ENCODE measurements at regions not wholly inside any gene's neighbourhood (a gene's known extent, or its start where the extent isn't known, plus 50 kb on each side); places are given as distances from the start of the nearest gene placed in this dataset.

DNA sequence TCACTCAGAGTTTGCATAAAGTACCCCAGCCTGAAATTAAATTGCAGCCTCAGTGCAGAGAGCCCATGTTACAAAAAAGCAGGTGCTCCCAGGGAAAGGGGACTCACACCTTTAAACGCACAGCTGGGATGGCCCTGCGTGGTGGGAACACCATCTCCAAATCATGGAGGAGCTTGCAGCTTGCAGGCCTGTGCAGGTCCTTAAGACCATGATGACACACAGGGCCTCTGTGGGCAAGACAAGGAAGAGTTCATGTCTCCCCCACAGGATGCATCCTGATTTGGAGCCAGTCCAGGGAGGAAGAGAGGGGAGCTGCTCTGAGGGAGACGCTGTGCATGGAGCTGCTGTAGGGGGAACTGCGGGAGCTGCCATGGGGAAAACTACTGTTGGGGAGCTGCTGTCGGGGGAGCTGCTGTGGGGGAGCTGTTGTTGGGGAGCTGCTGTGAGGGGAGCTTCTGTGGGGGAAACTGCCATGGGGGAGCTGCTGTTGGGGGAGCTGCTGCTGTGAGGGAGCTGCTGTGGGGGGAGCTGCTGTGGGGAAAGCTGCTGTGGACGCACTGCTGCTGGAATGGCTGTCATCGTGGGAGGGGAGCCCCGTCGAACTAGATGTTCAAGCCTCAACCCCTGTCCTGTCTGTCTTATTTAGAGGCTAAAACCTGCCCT lies 113.9 kb downstream of the MATN1 start:
- no peak for DNase-seq (ENCODE audit: low spot score in 2 of 2)
- Histone ChIP-seq H3K4me1 (no peaks in the 10 kb centered on the region), H3K27me3 (no peaks in the 10 kb centered on the region), H3K36me3 (no peaks in the 10 kb centered on the region), H3K9me3 (no peaks in the 10 kb centered on the region), H3K4me3 (no peak overlapping the region), H3K27ac (no peak overlapping the region)
- WGBS, 2 donors = 63 to 67% methylated on average over 9 of the region's 9 CpGs
- TF ChIP-seq CTCF (IDR thresholded peaks at IDR 0.05) = no peak
- no peak for TF ChIP-seq EP300 (IDR thresholded peaks at IDR 0.05)
- TF ChIP-seq POLR2A (IDR thresholded peaks at IDR 0.05) = no peak

DNA sequence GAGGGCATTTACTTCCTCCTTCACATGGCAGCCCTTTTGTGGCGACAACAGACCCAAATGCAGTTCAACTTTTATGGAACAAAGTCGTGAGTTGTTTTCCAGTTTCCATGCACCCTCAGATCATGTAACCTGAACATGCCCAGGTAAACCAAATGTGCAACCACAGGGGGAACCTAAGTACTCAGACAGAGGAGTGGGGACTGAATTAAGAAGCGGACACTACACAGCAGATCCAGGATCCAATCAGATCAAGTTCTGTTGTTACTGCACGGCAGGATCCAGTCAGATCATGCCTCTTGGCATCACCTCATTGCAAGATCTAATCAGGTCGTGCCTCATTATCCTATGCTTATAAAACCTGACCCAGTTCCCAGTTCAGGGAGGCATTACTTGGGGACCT lies 115.7 kb downstream of the MATN1 start:
- no peaks in the 10 kb centered on the region for H3K27me3 ChIP-seq
- H3K4me3 ChIP-seq = no peak overlapping the region
- H3K36me3 ChIP-seq = no peaks in the 10 kb centered on the region
- TF ChIP-seq CTCF (IDR thresholded peaks at IDR 0.05) (no peak), EP300 (IDR thresholded peaks at IDR 0.05) (no peak)
- H3K9me3 ChIP-seq = no peaks in the 10 kb centered on the region
- 63 to 82% methylated on average over 5 of the region's 5 CpGs for WGBS, 2 donors
- no peaks in the 10 kb centered on the region for H3K4me1 ChIP-seq
- H3K27ac ChIP-seq = no peak overlapping the region
- no peak for DNase-seq (ENCODE audit: low spot score in 2 of 2)

- DNase-seq (ENCODE audit: low spot score in 2 of 2) = no peak
- Histone ChIP-seq H3K4me1 (no peaks in the 10 kb centered on the region), H3K36me3 (no peaks in the 10 kb centered on the region), H3K27me3 (no peaks in the 10 kb centered on the region), H3K27ac (no peak overlapping the region), H3K4me3 (no peak overlapping the region), H3K9me3 (no peaks in the 10 kb centered on the region)
- WGBS, 2 donors = 24 to 41% methylated on average over 6 of the region's 6 CpGs
- no peak for TF ChIP-seq EP300 (IDR thresholded peaks at IDR 0.05)
- no peak for TF ChIP-seq POLR2A (IDR thresholded peaks at IDR 0.05)
- no peak for TF ChIP-seq CTCF (IDR thresholded peaks at IDR 0.05)
Observed at GRCh38 chr1:30606166-30606565, 117.2 kb downstream of the MATN1 start.

GRCh38 chr1:30605441-30605920 lies 117.9 kb downstream of the MATN1 start:
- 71% methylated on average over 8 of the region's 8 CpGs for WGBS, 2 donors
- Histone ChIP-seq H3K27ac (no peak overlapping the region), H3K36me3 (no peaks in the 10 kb centered on the region), H3K27me3 (no peaks in the 10 kb centered on the region), H3K4me3 (no peak overlapping the region), H3K9me3 (no peaks in the 10 kb centered on the region), H3K4me1 (no peaks in the 10 kb centered on the region)
- DNase-seq (ENCODE audit: low spot score in 2 of 2) = no peak
- TF ChIP-seq CTCF (IDR thresholded peaks at IDR 0.05) (no peak), EP300 (IDR thresholded peaks at IDR 0.05) (no peak), POLR2A (IDR thresholded peaks at IDR 0.05) (no peak)

DNA sequence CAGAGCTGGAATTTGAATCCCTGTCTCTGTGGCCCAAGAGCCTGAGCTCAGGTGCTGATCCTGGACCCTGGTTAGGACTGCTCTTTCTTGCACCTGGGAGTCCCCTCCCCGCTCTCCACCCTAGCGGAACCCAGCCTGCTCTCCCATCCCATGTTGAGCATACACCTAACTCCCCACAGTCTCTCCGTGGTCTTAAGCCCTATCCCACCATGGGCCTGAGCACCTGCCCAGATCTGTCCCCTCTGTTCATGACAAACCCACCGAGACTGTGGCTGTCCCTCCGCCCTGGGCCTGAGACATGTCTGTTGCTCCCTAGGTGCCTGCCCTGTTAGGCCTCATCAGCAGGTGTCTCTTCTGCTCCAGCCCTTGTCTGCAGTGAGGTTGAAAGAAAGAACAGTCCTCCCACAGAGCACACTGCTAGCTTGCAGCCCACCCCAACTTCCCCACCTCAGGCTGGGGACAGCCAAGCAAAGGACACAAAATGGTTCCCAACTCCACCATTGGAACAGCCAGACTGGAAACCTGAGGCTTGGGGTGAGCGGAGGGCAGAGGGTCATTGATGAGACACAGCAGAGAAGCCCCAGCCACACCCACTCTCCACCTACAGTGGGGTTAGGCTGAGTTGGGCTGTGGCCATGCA lies 118.5 kb downstream of the MATN1 start:
- no peak for TF ChIP-seq EP300 (IDR thresholded peaks at IDR 0.05)
- TF ChIP-seq POLR2A (IDR thresholded peaks at IDR 0.05) = no peak
- no peak for TF ChIP-seq CTCF (IDR thresholded peaks at IDR 0.05)
- WGBS, 2 donors = 85 to 86% methylated on average over 6 of the region's 6 CpGs
- Histone ChIP-seq H3K36me3 (no peaks in the 10 kb centered on the region), H3K4me1 (no peaks in the 10 kb centered on the region), H3K27ac (no peak overlapping the region), H3K9me3 (no peaks in the 10 kb centered on the region), H3K27me3 (no peaks in the 10 kb centered on the region), H3K4me3 (no peak overlapping the region)
- DNase-seq (ENCODE audit: low spot score in 2 of 2) = no peak
